T-helper 1 cell (primary cell): ENCODE measurements at regions not wholly inside any gene's neighbourhood (a gene's known extent, or its start where the extent isn't known, plus 50 kb on each side); places are given as distances from the start of the nearest gene placed in this dataset.
"Not testable (repeated sequence)": the region's sequence is repeated elsewhere in the genome, so short reads cannot be mapped to it uniquely, and the experiment has no call there.

ENCODE experiments used
- DNase-seq, 5 donors: peaks; one replicate each; pipeline ENCODE4 v3.0.0-alpha.2; 2012 to 2020

DNA sequence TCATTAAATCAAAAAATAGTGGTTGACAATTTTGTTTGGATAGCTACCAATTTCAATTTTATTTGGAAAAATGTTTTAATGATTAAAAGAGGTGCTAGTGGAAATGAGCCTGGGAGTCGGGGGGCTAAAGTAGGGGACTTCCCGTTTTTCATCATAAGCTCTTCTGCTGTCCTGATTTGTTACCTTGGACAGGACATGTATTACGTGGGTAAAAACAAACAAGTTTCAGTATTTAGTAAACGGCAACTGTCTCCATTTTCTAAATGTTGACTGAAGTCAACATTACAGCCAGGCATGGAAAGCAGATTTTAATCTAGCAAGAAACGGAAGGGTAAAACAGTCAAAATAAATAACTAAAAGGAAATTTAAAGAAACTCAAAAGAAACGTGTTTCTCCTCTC lies 212.3 kb upstream of the GRAMD2B start:
- no peak for DNase-seq

- DNase-seq: no peak
These were observed 203.6 kb upstream of the GRAMD2B start for GRCh38 chr5:126219616-126220015.

DNA sequence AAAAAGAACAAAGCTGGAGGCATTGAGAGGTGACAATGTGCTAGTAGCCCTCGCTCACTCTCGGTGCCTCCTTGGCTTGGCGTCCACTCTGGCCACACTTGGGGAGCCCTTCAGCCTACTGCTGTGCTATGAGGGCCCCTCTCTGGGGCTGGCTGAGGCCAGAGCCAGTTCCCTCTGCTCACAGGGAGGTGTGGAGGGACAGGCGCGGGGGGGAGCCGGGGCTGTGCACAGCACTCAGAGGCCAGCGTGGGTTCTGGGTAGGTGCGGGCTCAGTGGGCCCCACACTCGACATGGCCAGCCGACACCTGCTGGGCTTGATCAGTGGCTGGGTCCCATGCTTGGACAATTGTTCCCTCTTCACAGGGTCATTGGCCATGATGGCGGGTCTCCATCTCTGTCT lies 202.5 kb upstream of the GRAMD2B start:
- DNase-seq: no peak

DNA sequence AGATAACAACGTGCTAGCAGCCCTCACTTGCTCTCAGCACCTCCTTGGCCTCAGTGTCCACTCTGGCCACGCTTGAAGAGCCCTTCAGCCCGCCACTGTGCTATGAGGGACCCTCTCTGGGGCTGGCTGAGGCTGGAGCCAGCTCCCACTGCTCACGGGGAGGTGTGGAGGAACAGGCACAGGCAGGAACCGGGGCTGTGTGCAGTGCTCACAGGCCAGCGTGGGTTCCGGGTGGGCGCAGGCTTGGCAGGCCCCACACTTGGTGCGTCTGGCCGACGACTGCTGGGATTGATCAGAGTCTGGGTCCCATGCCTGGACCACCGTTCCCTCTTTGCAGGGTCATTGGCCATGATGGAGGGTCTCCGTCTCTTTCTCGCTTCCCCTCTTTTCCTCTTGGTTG lies 194.3 kb upstream of the GRAMD2B start:
- DNase-seq: no peak

- no peak for DNase-seq
These were observed 190.0 kb upstream of the GRAMD2B start for GRCh38 chr5:126233256-126233655.

DNA sequence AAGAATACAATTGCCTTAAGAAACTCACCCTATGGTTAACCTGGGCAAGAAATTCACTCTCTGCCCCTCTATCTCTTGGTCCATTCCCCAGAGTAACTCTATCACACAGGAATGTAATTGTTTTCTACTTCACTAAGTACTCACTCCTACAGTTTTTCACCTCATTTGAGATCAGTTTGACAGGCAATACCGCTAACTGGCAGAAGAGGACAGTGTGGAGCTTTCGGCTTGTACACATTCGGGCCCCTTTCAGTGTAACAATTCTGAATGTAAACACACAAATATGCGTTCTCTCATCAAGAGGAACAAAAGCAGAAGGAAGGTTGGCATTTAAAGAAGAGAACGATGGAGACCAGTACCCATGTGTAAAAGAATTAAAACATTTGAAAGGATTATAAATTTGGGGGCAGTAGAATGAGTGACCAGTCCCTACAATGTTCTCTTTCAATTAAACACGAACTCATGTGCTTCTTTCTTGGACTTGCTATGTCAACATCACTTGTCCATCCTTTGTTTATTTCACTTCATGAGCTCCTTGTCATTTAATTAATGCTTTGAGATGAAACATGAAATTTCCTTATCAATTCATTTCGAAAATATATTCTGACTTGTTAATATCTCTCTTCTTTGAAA lies 188.5 kb upstream of the GRAMD2B start:
- no peak for DNase-seq

DNA sequence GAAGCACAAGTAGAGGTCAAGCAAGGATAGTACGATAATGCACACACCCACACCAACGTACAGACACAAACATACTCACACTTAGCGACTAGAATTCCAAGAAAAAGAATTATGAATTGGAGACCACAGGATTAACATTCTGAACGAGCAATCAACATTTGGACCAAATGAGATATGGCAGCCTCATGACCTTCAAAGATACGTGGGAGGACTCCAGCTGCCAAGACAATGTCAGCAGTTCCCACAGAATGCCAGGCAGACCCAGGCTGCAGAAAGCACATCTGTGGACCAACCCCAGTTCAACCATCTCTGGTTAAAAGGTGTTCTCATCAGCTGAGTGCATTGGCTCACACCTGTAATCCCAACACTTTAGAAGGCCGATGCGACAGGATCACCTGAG lies 187.6 kb upstream of the GRAMD2B start:
- DNase-seq: no peak

GRCh38 chr5:126236994-126237393 lies 186.2 kb upstream of the GRAMD2B start:
- DNase-seq: no peak

DNA sequence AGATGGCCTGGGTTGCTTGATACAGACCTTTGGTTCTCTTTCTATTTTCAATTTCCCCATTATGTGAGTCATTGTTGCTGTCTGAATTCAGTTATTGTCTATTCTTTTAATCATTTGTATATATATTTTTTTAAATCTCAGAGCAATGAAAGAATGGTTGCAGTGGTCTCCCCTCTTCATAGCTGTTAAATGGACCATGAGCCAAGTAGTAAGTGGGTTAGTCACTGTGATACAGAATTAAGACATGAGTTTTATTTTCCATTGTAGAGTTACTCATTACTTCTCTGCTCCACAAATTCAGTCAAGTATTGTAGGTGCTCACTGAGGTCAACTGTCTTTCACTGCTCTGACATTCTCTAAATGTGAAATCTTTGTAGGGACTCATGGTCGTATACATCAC lies 174.6 kb upstream of the GRAMD2B start:
- DNase-seq: no peak

- DNase-seq: no peak
These were observed 172.2 kb upstream of the GRAMD2B start for GRCh38 chr5:126251024-126251423.

DNA sequence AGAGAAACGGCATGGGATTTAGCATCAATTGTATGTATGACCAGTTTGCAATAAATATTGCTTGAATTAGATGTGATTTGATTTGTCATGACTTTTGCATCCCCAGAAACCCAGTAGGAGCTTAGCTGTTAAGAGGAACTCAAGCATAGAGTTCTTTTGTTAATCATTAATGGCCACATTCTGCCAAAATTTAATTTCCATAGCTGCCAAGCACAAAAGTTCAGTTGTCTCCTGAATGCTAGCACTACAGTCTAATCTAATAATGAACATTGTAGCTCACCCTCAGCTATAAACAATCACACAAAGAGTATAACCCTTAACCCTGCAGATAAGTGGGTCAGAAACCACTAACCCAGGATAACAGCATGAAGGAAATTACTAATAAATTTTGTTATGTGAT lies 169.8 kb upstream of the GRAMD2B start:
- no peak for DNase-seq

DNA sequence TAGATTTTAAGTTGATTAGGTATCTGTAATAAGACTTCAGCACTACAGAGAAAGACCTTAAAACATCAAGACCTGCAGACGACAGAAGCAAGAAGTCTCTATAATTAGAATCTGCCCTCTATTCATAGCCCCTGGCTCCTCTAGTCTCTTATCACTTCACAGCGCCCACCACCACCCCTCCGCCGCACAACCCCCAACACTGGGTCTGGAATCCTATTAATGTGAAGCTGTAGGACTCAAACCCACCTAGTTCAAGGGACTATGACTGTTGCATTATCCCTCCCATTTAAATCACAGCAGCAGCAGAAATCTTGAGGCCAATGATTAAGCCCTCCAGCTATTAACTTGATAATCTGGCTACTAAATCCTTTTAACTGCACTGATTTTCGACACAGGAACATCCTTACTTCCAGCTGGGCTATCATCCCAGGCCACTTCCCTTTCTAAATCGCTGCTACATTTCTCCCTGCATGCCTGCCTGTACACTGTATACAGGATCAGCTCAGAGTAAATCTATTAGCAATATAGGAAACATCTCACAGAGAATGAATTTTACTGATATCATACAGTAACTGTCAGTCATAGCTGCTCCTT lies 159.5 kb upstream of the GRAMD2B start:
- no peak for DNase-seq

DNA sequence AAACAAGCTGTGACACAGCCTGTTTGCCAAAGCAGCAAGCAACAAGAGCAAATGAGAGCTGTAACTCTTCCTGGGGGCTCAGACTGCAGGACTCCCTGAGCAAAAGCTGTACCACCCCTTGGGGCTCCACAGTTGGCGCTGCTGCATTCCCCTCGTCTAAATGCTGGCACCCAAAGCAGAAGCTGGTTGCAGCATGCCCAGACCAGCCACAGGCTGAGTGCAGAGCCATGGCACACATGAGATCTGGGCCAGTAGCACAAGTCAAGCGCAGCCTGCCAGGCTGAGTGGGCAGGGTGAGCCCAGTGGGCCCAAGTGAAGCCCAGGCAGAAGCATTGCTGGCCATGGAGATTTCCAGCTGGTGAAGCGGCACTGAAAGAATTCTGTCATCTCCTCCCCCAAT lies 157.3 kb upstream of the GRAMD2B start:
- no peak for DNase-seq

DNA sequence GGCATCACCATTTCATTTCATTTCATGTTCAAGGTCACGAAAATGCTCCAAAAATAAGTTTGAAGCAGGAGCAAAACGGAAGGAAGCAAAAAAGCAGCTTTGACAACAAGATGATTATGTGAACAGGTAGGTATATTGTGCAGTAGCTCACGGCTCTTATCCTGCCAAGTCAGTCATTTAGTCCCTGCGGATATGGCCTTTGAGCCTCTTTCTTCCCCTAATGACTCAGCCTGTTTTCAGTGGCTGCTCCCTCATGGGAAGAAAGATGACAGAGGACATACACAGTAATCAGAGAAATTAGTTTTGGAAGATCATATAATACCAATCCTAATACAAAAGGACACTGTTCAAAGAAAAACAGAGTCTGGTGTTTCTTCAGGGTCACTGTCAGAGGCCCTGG lies 155.8 kb upstream of the GRAMD2B start:
- DNase-seq: no peak

GRCh38 chr5:126268697-126269315 lies 154.4 kb upstream of the GRAMD2B start:
- DNase-seq: no peak

DNA sequence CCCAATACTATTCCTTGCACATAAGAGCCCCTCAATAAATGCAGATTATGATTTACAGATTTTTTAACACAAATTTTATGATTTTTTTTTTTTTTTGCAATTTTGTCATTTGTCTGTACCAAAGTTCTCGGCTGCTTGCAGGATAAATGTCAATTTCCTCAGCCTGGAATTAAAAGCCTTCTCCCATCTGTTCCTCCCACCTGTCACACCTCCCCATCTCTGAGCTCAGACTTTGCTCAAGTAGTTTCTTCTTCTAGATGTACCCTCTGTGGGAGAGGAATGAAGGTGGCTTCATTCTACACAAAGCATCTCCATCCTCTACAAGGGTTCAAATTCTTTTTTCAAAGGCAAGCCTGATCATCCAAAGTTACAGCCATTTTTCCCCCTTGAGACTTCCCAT lies 153.7 kb upstream of the GRAMD2B start:
- no peak for DNase-seq

DNA sequence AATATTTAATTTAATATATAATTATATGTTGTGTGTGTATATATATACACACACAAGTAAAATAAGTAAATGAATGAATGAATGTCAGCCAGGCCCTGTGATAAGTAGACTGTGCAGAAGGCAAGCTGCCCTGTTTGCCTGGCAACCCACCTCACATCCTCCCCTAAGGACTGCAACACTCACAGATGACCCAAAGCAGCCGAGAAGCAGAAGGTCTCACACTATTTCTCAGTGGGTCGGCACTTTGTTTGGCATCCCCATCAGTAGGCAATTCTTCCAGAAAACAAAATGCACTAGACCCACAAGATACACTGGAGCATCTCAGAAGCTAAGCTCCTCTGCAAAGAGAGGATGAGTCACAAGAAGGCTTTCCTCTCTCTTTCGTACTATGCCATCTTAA lies 152.1 kb upstream of the GRAMD2B start:
- no peak for DNase-seq

- no peak for DNase-seq
These were observed 149.0 kb upstream of the GRAMD2B start for GRCh38 chr5:126274076-126274762.

DNA sequence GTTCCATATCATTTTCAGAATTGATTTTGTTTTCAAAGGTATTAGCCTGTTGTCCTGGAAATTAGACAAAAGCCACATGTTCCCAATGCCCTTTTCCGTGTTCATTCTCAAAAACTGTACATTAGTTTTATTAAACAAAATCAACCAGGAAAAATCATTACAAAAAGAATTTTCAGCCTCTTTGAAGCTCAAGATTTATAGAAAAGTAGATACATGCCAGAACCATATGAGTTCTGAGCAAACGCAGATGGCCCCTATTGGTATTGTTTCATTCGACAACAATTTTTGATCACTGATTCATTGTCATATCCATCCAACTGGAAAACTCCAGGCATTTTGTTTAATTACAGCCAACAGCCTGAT lies 148.5 kb upstream of the GRAMD2B start:
- DNase-seq: no peak

- no peak for DNase-seq
These were observed 145.4 kb upstream of the GRAMD2B start for GRCh38 chr5:126277762-126278161.

DNA sequence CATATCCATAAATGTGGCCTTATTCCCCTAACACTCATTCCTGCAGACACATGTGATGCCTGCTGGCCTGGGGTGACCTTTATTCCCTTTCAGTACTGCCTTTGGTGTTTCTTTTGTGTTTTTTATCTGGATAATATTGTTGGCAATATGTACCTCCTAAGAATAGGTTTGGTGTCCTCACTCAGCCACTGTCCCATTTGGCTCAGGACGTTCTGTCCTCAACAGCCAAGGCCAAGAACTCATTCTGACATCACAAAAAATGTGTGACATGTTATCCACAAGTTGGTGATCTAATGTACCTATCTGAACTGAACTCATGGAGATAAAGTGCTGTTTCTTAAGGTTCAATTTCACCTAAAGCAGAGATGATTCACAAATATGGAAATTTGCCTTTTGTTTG lies 142.9 kb upstream of the GRAMD2B start:
- DNase-seq: no peak

- DNase-seq: no peak
These were observed 142.4 kb upstream of the GRAMD2B start for GRCh38 chr5:126280846-126281245.

DNA sequence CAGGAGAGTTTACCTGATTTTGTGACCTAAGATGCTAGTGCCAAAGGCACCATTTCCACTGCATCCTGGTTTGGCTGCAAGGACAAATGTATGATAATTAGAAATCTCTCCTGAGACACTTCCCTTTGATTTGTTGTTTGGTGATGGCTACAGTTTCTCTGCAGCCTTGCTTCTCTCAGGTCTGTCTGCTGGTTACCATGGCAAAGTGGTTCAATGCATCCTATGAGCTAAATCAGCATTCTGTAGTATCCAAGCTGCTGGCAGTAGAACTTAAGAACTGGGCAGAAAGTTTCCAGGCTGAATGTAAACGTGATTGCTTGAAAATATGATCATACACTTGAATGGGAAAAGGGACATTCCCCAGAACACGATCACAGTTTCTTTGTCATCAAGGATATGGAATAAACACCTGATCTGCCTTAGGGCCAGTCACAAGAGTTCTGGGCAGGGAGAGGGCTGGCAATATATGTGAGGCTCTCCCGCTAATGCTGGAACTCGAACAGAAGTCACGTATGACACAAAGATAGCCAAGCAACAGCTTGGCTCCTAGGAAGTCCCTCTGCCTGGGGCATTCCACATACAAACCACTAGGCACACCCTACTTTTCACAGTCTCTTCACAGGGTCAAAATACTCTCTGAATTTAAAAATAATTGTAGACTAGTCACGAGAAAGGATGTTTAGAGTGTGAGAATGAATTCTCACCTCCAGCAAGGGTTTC lies 138.1 kb upstream of the GRAMD2B start:
- no peak for DNase-seq

DNA sequence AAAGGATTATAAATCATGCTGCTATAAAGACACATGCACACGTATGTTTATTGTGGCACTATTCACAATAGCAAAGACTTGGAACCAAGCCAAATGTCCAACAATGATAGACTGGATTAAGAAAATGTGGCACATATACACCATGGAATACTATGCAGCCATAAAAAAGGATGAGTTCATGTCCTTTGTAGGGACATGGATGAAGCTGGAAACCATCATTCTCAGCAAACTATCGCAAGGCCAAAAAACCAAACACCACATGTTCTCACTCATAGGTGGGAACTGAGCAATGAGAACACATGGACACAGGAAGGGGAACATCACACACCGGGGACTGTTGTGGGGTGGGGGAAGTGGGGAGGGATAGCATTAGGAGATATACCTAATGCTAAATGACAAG lies 127.1 kb upstream of the GRAMD2B start:
- DNase-seq: not testable (repeated sequence)
